ENCODE measurements at regions not wholly inside any gene's neighbourhood (a gene's known extent, or its start where the extent isn't known, plus 50 kb on each side); places are given as distances from the start of the nearest gene placed in this dataset.

DNA sequence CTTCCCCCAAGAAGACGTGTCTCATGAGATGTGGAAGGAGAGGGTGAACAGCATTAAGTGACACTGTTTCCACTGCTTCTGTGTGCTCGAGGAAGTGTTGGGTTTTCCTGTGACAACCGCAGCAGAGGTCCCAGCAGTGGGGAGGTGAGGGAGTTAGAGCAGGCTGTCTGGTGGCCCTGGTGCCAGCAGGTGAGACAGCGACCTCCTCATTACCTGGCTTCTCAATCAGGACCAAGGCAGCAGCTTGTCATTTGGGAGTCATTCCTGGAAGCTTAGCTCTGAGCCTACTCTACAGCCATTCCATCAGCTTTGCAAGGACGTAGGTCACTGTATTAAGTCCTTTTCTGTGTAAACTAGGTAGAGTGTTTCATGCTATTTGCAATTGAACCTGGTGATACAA is 63.3 kb upstream of the RGMA start (continued):
- TF ChIP-seq, protein P1, sequence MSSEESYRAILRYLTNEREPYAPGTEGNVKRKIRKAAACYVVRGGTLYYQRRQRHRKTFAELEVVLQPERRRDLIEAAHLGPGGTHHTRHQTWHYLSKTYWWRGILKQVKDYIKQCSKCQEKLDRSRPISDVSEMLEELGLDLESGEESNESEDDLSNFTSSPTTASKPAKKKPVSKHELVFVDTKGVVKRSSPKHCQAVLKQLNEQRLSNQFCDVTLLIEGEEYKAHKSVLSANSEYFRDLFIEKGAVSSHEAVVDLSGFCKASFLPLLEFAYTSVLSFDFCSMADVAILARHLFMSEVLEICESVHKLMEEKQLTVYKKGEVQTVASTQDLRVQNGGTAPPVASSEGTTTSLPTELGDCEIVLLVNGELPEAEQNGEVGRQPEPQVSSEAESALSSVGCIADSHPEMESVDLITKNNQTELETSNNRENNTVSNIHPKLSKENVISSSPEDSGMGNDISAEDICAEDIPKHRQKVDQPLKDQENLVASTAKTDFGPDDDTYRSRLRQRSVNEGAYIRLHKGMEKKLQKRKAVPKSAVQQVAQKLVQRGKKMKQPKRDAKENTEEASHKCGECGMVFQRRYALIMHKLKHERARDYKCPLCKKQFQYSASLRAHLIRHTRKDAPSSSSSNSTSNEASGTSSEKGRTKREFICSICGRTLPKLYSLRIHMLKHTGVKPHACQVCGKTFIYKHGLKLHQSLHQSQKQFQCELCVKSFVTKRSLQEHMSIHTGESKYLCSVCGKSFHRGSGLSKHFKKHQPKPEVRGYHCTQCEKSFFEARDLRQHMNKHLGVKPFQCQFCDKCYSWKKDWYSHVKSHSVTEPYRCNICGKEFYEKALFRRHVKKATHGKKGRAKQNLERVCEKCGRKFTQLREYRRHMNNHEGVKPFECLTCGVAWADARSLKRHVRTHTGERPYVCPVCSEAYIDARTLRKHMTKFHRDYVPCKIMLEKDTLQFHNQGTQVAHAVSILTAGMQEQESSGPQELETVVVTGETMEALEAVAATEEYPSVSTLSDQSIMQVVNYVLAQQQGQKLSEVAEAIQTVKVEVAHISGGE (CRISPR knock-in tag; IDR thresholded peaks at IDR 0.05): no peak
- TF ChIP-seq EP300 (IDR thresholded peaks at IDR 0.05; ENCODE audit: borderline replicate concordance in 1 of 2, control insufficient read depth in 1 of 2, low read depth in 2 of 2, low read length in 2 of 2): no peak
- TF ChIP-seq RBBP5 (conservative IDR thresholded peaks at IDR 0.05): no peak
- TF ChIP-seq, protein P2, sequence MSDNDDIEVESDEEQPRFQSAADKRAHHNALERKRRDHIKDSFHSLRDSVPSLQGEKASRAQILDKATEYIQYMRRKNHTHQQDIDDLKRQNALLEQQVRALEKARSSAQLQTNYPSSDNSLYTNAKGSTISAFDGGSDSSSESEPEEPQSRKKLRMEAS (IDR thresholded peaks at IDR 0.05; ENCODE audit: low read depth, low read length): no peak

DNA sequence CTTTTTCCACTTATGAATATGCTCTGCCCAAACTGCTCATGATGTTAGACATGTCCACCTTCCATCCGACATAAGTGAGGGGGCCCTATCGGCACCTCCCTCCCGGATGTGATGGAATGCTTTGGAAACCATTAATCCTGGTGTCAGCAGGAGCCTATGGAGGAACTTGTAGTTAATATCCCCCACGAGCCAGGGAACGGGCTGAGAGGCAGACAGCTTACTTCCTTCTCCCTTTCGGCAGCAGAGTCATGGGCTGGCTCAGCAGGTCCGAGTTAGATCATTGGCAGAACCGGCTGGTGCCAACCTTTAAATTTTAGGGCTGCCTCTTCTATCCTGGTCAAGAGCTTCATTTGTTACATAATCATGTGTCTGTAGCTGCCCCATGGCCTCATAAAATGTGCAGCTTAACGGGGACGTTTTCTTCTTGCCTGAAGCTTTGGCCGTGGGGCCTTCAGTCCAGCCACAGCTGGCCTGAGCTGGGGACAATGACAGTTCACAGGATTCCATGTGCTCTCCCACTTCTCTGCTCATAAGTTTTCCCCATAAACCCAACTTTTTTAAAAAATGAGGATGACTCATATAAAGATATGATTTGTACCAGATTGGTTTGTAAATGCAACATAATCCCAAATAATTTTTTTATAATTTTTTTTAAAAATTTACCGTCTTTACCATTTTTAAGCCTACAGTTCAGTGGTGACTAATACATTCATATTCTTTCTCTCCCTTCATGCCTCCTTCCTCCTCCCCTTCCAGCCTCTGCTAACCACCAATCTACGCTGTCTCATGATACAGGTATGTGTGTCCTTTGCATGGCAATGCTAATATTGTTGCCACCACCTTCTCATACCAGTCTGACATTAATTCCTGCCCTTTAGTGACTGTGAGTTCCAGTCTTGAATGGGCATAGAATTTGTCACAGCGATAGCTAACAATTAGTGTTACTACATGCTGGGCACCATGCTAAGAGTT is 62.2 kb upstream of the RGMA start:
- no peaks in the 10 kb centered on the region for H3K79me2 ChIP-seq (ENCODE audit: control insufficient read depth, insufficient read depth, low read length)
- intact Hi-C loops (cut with micrococcal nuclease; ENCODE audit: unreplicated experiment): no loop called here
- CTCF ChIA-PET: interaction anchor here (0.6 kb wide), 1 partner anchor 33 kb away, joined by 3 read pairs; no protein-coding TSS in a partner anchor
- no peaks in the 10 kb centered on the region for H3K4me1 ChIP-seq (ENCODE audit: control insufficient read depth, insufficient read depth, low read length)
- no peak for FAIRE-seq
- no peak overlapping the region for H3K4me3 ChIP-seq
- H3K27ac ChIP-seq (ENCODE audit: control insufficient read depth, insufficient read depth): no peak overlapping the region
- no peak overlapping the region for H2AFZ ChIP-seq (ENCODE audit: control insufficient read depth, low read depth, low read length)
- no peaks in the 10 kb centered on the region for H4K20me1 ChIP-seq (ENCODE audit: control insufficient read depth, insufficient read depth)
- in situ Hi-C loops (cut with MboI): no loop called here
- H3K27me3 ChIP-seq (replicated peaks in 1 of 2; ENCODE audit: control insufficient read depth in 2 of 2, insufficient read depth in 2 of 2, low read length in 1 of 2): no peaks in the 10 kb centered on the region; a peak in 1 of 4 replicates
- no peaks in the 10 kb centered on the region for H3K9me3 ChIP-seq (replicated peaks; ENCODE audit: control insufficient read depth, insufficient read depth, low read length)
- H3K36me3 ChIP-seq (ENCODE audit: control insufficient read depth in 2 of 2, insufficient read depth in 2 of 2, low read length in 1 of 2): no peaks in the 10 kb centered on the region
- no peak overlapping the region for H3K9ac ChIP-seq (ENCODE audit: control insufficient read depth, insufficient read depth, low read length)
- no peak overlapping the region for H3K4me2 ChIP-seq (ENCODE audit: control insufficient read depth, insufficient read depth)
- no peak for ATAC-seq
- DNase-seq (ENCODE audit: low read depth, low spot score): no peak
- no TSS peak for BruUV-seq (replicated peaks)
- RAD21 ChIA-PET (ENCODE audit: unreplicated experiment): no interaction called here
- 22% methylated on average over 14 of the region's 14 CpGs for WGBS (ENCODE audit: insufficient coverage, insufficient replicate concordance, low lambda C conversion rate, missing lambda C conversion rate)
- SMC1A ChIA-PET (ENCODE audit: uncharacterized antibody, unreplicated experiment): no interaction called here
- POLR2A ChIA-PET: no interaction called here
- TF ChIP-seq, protein P3, sequence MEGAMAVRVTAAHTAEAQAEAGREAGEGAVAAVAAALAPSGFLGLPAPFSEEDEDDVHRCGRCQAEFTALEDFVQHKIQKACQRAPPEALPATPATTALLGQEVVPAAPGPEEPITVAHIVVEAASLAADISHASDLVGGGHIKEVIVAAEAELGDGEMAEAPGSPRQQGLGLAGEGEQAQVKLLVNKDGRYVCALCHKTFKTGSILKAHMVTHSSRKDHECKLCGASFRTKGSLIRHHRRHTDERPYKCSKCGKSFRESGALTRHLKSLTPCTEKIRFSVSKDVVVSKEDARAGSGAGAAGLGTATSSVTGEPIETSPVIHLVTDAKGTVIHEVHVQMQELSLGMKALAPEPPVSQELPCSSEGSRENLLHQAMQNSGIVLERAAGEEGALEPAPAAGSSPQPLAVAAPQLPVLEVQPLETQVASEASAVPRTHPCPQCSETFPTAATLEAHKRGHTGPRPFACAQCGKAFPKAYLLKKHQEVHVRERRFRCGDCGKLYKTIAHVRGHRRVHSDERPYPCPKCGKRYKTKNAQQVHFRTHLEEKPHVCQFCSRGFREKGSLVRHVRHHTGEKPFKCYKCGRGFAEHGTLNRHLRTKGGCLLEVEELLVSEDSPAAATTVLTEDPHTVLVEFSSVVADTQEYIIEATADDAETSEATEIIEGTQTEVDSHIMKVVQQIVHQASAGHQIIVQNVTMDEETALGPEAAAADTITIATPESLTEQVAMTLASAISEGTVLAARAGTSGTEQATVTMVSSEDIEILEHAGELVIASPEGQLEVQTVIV (IDR thresholded peaks at IDR 0.05; ENCODE audit: borderline replicate concordance, partially characterized antibody): no peak
- TF ChIP-seq FOS (IDR thresholded peaks at IDR 0.05; ENCODE audit: borderline replicate concordance, extremely low read depth, insufficient read length) (no peak), ZNF207 (IDR thresholded peaks at IDR 0.05; ENCODE audit: borderline replicate concordance) (no peak), MXI1 (IDR thresholded peaks at IDR 0.05; ENCODE audit: low read depth, low read length) (no peak), ETV6 (conservative IDR thresholded peaks at IDR 0.05 in 1 of 2, IDR thresholded peaks at IDR 0.05 in 1 of 2; ENCODE audit: borderline replicate concordance in 1 of 2, low read depth in 1 of 2) (no peak), ZNF274 (IDR thresholded peaks at IDR 0.05; ENCODE audit: insufficient read depth, insufficient read length) (no peak), CHD4 (IDR thresholded peaks at IDR 0.05) (no peak)
- TF ChIP-seq, protein P4, sequence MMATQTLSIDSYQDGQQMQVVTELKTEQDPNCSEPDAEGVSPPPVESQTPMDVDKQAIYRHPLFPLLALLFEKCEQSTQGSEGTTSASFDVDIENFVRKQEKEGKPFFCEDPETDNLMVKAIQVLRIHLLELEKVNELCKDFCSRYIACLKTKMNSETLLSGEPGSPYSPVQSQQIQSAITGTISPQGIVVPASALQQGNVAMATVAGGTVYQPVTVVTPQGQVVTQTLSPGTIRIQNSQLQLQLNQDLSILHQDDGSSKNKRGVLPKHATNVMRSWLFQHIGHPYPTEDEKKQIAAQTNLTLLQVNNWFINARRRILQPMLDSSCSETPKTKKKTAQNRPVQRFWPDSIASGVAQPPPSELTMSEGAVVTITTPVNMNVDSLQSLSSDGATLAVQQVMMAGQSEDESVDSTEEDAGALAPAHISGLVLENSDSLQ (IDR thresholded peaks at IDR 0.05): no peak

Data from GM12878 (cell line).